ENCODE measurements at regions not wholly inside any gene's neighbourhood (a gene's known extent, or its start where the extent isn't known, plus 50 kb on each side); places are given as distances from the start of the nearest gene placed in this dataset.

- no peak for TF ChIP-seq CTCF (IDR thresholded peaks at IDR 0.05)
- no peak for TF ChIP-seq POLR2A (IDR thresholded peaks at IDR 0.05)
- no peak for TF ChIP-seq EP300 (IDR thresholded peaks at IDR 0.05)
- TF ChIP-seq POLR2AphosphoS5 (IDR thresholded peaks at IDR 0.05): no peak
Observed at GRCh38 chr7:88590963-88591362, 168.5 kb upstream of the ZNF804B start.
